Keratinocyte (primary cell): ENCODE measurements at regions not wholly inside any gene's neighbourhood (a gene's known extent, or its start where the extent isn't known, plus 50 kb on each side); places are given as distances from the start of the nearest gene placed in this dataset.

ENCODE experiments used
- DNase-seq: peaks from one replicate; pipeline ENCODE4 v3.0.0-alpha.2; 2011; ENCODE audit warnings: low read depth, missing footprints, low spot score
- FAIRE-seq: peaks from 2 replicates; lab custom pipeline; 2011; peaks lifted over from hg19 to GRCh38; lab: Jason Lieb, UNC
- H2AFZ ChIP-seq: 2 replicates; pipeline ENCODE4 v1.6.0; 2012; ENCODE audit warnings: low read length, control low read depth, inconsistent platforms; ENCODE audit not compliant: control insufficient read depth
- H3K27ac ChIP-seq: 2 replicates; pipeline ENCODE4 v1.5.1; 2011; ENCODE audit warnings: low read length; ENCODE audit not compliant: control insufficient read depth, insufficient read depth
- H3K27me3 ChIP-seq: 3 replicates; pipeline ENCODE4 v1.6.0; 2011; ENCODE audit warnings: low read length; ENCODE audit not compliant: control insufficient read depth, insufficient read depth; ENCODE audit errors: extremely low read depth
- H3K36me3 ChIP-seq, 2 experiments: 2 replicates in 1 of 2; 3 replicates in 1 of 2; pipeline ENCODE4 v1.5.1; 2011; ENCODE audit warnings: low read length in 2 of 2, mild to moderate bottlenecking in 1 of 2; ENCODE audit not compliant: control insufficient read depth in 2 of 2, insufficient read depth in 2 of 2; ENCODE audit errors: extremely low read depth in 1 of 2
- H3K4me1 ChIP-seq: 3 replicates; pipeline ENCODE4 v1.5.1; 2011; ENCODE audit warnings: low read length; ENCODE audit not compliant: control insufficient read depth, insufficient read depth; ENCODE audit errors: extremely low read depth
- H3K4me2 ChIP-seq: 3 replicates; pipeline ENCODE4 v1.6.0; 2011; ENCODE audit warnings: low read depth, low read length; ENCODE audit not compliant: control insufficient read depth, insufficient read depth; ENCODE audit errors: extremely low read depth
- H3K4me3 ChIP-seq, 3 experiments: fragments of 200-600 bp in 1 of 3; sonication (generic) in 1 of 3; 2 replicates in 2 of 3; 3 replicates in 1 of 3; pipeline ENCODE4 v1.5.1; 2011 to 2016; ENCODE audit warnings: low read length in 3 of 3, mild to moderate bottlenecking in 3 of 3, control low read depth in 2 of 3, inconsistent platforms in 1 of 3, low read depth in 1 of 3, mixed read lengths in 1 of 3, mixed run types in 1 of 3, moderate library complexity in 1 of 3; ENCODE audit not compliant: control insufficient read depth in 2 of 3, insufficient read depth in 2 of 3; ENCODE audit errors: extremely low read depth in 1 of 3
- H3K79me2 ChIP-seq: 2 replicates; pipeline ENCODE4 v1.6.0; 2012; ENCODE audit warnings: low read length; ENCODE audit not compliant: control insufficient read depth, insufficient read depth
- H3K9ac ChIP-seq: 3 replicates; pipeline ENCODE4 v1.6.0; 2011; ENCODE audit warnings: low read length; ENCODE audit not compliant: control insufficient read depth, insufficient read depth; ENCODE audit errors: extremely low read depth
- H3K9me1 ChIP-seq: 3 replicates; pipeline ENCODE4 v1.6.0; 2011; ENCODE audit warnings: low read length; ENCODE audit not compliant: control insufficient read depth, insufficient read depth; ENCODE audit errors: extremely low read depth
- H3K9me3 ChIP-seq: 2 replicates; pipeline ENCODE4 v1.5.1; 2012; ENCODE audit warnings: low read depth, low read length; ENCODE audit not compliant: control insufficient read depth
- H4K20me1 ChIP-seq: 3 replicates; pipeline ENCODE4 v1.6.0; 2011; ENCODE audit warnings: low read length; ENCODE audit not compliant: control insufficient read depth, insufficient read depth; ENCODE audit errors: extremely low read depth
- CTCF ChIP-seq, 3 experiments: IDR thresholded peaks in 1 of 3; conservative IDR thresholded peaks in 1 of 3; optimal IDR thresholded peaks in 1 of 3; 2 replicates in 2 of 3; 3 replicates in 1 of 3; pipeline versions ENCODE3 to v1.5.1; 2011; ENCODE audit warnings: low read length in 3 of 3, mild to moderate bottlenecking in 3 of 3, moderate library complexity in 2 of 3, control low read depth in 1 of 3, inconsistent platforms in 1 of 3; ENCODE audit not compliant: insufficient read depth in 2 of 3; ENCODE audit errors: extremely low read depth in 1 of 3
- EZH2 ChIP-seq: IDR thresholded peaks from one replicate; pipeline ENCODE4 v1.6.1; 2012; ENCODE audit warnings: inconsistent platforms, mild to moderate bottlenecking, low read length, moderate library complexity
- dilution Hi-C: fragments of 300-500 bp; cut with MboI; formaldehyde crosslinking; loops from one replicate; pipeline ENCODE4 v1.7.0; 2020; ENCODE audit warnings: low sequenced_read_pairs; ENCODE audit not compliant: extremely low pct_ligation_motif_present

DNA sequence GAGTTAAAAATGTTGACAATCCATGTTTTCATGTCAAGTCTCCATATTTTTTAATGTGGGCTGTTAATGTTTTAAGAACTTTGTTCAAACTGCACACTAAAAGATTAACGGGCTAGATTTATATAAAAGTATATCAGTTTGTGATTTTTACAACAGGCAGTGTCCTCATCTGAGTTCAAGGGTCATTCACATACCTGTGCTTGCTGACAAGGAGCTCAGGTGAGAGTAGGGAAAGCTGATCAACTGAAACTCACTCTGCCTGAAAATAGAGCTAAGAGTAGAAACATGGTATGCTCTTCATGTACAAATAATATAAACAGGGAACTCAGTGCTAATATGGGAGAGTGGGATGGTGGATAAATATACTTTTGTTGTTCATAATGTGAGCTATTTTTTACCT, 102.3 kb upstream of the DKK2 start:
- no peak overlapping the region for H3K4me3 ChIP-seq
- H3K27me3 ChIP-seq, result no peaks in the 10 kb centered on the region
- no peaks in the 10 kb centered on the region for H3K9me1 ChIP-seq
- no peak for TF ChIP-seq CTCF (optimal IDR thresholded peaks at IDR 0.05 in 1 of 3, IDR thresholded peaks at IDR 0.05 in 1 of 3, conservative IDR thresholded peaks at IDR 0.05 in 1 of 3; ENCODE audit: extremely low read depth in 1 of 3, insufficient read depth in 2 of 3, low read length in 3 of 3)
- H3K9me3 ChIP-seq, result no peaks in the 10 kb centered on the region
- no peak overlapping the region for H3K9ac ChIP-seq
- no peaks in the 10 kb centered on the region for H3K4me1 ChIP-seq
- no peaks in the 10 kb centered on the region for H3K36me3 ChIP-seq
- no peak overlapping the region for H3K4me2 ChIP-seq
- no peaks in the 10 kb centered on the region for H4K20me1 ChIP-seq
- no peak overlapping the region for H3K27ac ChIP-seq
- FAIRE-seq, result no peak
- DNase-seq, result no peak
- H2AFZ ChIP-seq, result no peak overlapping the region
- no peaks in the 10 kb centered on the region for H3K79me2 ChIP-seq
- dilution Hi-C loops, result no loop called here

DNA sequence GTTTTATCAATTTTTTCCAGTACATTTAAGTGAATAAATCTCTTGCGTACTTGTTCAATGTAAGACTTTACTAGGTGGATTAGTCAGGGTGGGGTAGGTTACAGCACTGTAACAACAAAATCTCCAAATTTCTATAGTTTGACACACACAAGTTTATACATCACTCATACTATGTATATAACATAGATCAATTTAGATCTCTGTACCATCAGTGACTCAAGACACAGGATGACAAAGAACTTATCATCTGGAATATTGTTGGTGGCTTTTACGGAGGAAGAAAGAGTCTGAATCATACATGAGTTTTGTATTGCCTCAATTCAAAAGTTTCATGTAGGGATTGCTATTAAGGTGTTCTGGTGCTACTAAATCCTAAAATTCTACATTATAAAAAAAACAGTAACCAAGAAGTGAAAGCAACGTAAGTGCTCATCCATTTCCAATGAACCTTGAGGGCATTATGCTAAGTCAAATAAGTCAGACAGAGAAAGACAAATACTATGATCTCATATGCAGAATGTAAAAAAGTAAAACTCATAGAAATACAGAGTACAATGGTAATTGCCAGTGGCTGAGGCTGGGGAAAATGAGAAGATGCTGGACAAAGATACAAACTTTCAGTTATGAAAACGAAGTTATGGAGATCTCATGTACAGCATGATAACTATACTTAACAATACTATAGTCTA, 98.0 kb upstream of the DKK2 start:
- H3K4me3 ChIP-seq, result no peak overlapping the region
- H3K27me3 ChIP-seq, result no peaks in the 10 kb centered on the region
- no peak overlapping the region for H3K27ac ChIP-seq
- H3K36me3 ChIP-seq, result no peaks in the 10 kb centered on the region
- dilution Hi-C loops, result no loop called here
- no peaks in the 10 kb centered on the region for H3K79me2 ChIP-seq
- H3K4me2 ChIP-seq, result no peak overlapping the region
- no peak overlapping the region for H2AFZ ChIP-seq
- no peak overlapping the region for H3K9ac ChIP-seq
- no peaks in the 10 kb centered on the region for H3K4me1 ChIP-seq
- no peaks in the 10 kb centered on the region for H4K20me1 ChIP-seq
- H3K9me3 ChIP-seq, result no peaks in the 10 kb centered on the region
- H3K9me1 ChIP-seq, result no peaks in the 10 kb centered on the region
- FAIRE-seq (no peak), DNase-seq (no peak)
- TF ChIP-seq CTCF (optimal IDR thresholded peaks at IDR 0.05 in 1 of 3, IDR thresholded peaks at IDR 0.05 in 1 of 3, conservative IDR thresholded peaks at IDR 0.05 in 1 of 3; ENCODE audit: extremely low read depth in 1 of 3, insufficient read depth in 2 of 3, low read length in 3 of 3) (no peak), EZH2 (no peak)
